22Rv1 (cell line): ENCODE measurements at regions not wholly inside any gene's neighbourhood (a gene's known extent, or its start where the extent isn't known, plus 50 kb on each side); places are given as distances from the start of the nearest gene placed in this dataset.

Experiments used
- ZFX ChIP-seq: fragments of 450-650 bp; IDR thresholded peaks from 2 replicates; pipeline ENCODE4 v1.6.1; 2017; ENCODE audit warnings: antibody characterized with exemption, borderline replicate concordance
- TF ChIP-seq, protein P1 (sequence below): fragments of 450-650 bp; IDR thresholded peaks from 2 replicates; pipeline ENCODE4 v1.5.1; 2017; ENCODE audit warnings: mild to moderate bottlenecking

DNA sequence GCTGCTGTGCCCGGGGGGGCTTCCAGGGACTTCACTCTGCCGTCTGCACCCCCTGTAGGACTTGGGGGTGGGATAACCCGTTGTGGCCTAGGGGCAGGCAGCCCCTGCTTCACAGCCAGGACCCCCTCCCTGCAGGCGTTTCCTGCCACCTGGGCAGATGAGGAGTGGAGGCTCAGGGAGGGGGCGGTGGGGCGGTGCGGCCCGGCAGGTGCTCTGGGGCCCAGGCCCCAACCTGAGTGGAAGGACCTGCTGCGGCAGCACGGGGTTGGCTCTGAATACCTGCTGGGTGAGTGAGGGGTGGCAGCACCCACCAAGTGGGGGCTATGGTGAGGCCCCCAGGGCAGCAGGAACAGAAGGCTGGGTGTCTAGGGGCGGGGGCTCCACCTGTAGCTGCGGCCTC, 78.6 kb upstream of the TTC34 start:
- TF ChIP-seq, protein P1, sequence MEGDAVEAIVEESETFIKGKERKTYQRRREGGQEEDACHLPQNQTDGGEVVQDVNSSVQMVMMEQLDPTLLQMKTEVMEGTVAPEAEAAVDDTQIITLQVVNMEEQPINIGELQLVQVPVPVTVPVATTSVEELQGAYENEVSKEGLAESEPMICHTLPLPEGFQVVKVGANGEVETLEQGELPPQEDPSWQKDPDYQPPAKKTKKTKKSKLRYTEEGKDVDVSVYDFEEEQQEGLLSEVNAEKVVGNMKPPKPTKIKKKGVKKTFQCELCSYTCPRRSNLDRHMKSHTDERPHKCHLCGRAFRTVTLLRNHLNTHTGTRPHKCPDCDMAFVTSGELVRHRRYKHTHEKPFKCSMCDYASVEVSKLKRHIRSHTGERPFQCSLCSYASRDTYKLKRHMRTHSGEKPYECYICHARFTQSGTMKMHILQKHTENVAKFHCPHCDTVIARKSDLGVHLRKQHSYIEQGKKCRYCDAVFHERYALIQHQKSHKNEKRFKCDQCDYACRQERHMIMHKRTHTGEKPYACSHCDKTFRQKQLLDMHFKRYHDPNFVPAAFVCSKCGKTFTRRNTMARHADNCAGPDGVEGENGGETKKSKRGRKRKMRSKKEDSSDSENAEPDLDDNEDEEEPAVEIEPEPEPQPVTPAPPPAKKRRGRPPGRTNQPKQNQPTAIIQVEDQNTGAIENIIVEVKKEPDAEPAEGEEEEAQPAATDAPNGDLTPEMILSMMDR: no peak
- TF ChIP-seq ZFX: no peak
